BE2C (cell line): ENCODE measurements at regions not wholly inside any gene's neighbourhood (a gene's known extent, or its start where the extent isn't known, plus 50 kb on each side); places are given as distances from the start of the nearest gene placed in this dataset.
"Not testable (repeated sequence)": the region's sequence is repeated elsewhere in the genome, so short reads cannot be mapped to it uniquely, and the experiment has no call there.

Source experiments
- DNase-seq: peaks from one replicate; pipeline ENCODE4 v3.0.0-alpha.2; 2020
- H3K27me3 ChIP-seq: fragments of 250-450 bp; sonication (Bioruptor Pico); 2 replicates; pipeline ENCODE4 v1.5.1; 2020; ENCODE audit warnings: mild to moderate bottlenecking
- H3K36me3 ChIP-seq: fragments of 250-450 bp; sonication (Bioruptor Pico); 2 replicates; pipeline ENCODE4 v1.5.1; 2020; ENCODE audit warnings: mild to moderate bottlenecking
- H3K4me1 ChIP-seq: fragments of 250-450 bp; sonication (Bioruptor Pico); 2 replicates; pipeline ENCODE4 v1.5.1; 2020
- H3K4me3 ChIP-seq: 2 replicates; pipeline ENCODE4 v1.5.1; 2011; ENCODE audit warnings: low read depth, low read length
- H3K9me3 ChIP-seq: fragments of 250-450 bp; sonication (Bioruptor Pico); 2 replicates; pipeline ENCODE4 v1.5.1; 2020
- TF ChIP-seq, protein P1 (sequence below): IDR thresholded peaks from 2 replicates; pipeline ENCODE4 v1.5.1; 2012; ENCODE audit warnings: mild to moderate bottlenecking, low read depth, low read length

DNA sequence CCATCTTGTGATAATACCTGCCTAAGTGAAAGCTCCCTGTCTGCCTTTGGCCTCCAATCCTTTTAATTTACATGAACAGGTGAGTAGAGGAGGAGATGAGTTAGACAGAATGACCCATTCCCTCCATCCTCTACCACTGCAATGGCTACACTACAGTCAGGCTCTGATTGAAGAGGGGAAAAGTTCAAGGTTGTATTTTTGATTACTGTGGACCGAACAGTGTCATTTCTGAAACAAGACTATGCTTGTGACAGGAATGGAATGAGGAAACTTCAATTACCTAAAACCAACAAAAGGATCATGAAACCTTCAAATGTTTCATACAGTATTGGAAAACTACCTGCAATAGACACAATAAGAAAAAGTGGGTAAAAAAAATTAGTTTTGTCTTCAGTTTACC is 85.5 kb upstream of the GBE1 start:
- TF ChIP-seq, protein P1, sequence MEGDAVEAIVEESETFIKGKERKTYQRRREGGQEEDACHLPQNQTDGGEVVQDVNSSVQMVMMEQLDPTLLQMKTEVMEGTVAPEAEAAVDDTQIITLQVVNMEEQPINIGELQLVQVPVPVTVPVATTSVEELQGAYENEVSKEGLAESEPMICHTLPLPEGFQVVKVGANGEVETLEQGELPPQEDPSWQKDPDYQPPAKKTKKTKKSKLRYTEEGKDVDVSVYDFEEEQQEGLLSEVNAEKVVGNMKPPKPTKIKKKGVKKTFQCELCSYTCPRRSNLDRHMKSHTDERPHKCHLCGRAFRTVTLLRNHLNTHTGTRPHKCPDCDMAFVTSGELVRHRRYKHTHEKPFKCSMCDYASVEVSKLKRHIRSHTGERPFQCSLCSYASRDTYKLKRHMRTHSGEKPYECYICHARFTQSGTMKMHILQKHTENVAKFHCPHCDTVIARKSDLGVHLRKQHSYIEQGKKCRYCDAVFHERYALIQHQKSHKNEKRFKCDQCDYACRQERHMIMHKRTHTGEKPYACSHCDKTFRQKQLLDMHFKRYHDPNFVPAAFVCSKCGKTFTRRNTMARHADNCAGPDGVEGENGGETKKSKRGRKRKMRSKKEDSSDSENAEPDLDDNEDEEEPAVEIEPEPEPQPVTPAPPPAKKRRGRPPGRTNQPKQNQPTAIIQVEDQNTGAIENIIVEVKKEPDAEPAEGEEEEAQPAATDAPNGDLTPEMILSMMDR = no peak
- no peak overlapping the region for H3K4me3 ChIP-seq
- H3K9me3 ChIP-seq = no peaks in the 10 kb centered on the region

DNA sequence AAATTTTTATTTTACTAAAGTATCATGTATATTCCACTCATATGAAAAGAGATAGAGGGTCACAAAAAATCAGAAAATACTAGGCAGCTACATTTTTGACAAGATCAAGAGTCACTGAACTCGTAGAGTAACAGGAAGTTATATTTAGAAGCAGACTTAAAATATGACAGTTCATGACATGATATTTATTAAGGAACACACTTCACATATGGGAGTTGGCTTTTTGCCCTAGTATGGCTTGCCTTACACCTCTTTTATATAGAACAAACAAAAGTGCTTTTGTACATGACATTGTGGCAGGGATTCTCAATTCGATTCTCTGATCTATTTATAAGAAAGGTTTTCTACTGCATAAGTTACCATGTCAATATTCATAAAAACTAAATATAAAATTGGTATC is 80.1 kb upstream of the GBE1 start:
- TF ChIP-seq, protein P1 = no peak
- H3K27me3 ChIP-seq = no peaks in the 10 kb centered on the region
- H3K4me1 ChIP-seq = no peaks in the 10 kb centered on the region
- no peaks in the 10 kb centered on the region for H3K36me3 ChIP-seq
- H3K4me3 ChIP-seq = no peak overlapping the region
- DNase-seq = no peak
- no peaks in the 10 kb centered on the region for H3K9me3 ChIP-seq

More for the DNA sequence above, 85.5 kb upstream of the GBE1 start:
- Histone ChIP-seq H3K27me3 (no peaks in the 10 kb centered on the region), H3K36me3 (no peaks in the 10 kb centered on the region), H3K4me1 (no peaks in the 10 kb centered on the region)
- DNase-seq = no peak

DNA sequence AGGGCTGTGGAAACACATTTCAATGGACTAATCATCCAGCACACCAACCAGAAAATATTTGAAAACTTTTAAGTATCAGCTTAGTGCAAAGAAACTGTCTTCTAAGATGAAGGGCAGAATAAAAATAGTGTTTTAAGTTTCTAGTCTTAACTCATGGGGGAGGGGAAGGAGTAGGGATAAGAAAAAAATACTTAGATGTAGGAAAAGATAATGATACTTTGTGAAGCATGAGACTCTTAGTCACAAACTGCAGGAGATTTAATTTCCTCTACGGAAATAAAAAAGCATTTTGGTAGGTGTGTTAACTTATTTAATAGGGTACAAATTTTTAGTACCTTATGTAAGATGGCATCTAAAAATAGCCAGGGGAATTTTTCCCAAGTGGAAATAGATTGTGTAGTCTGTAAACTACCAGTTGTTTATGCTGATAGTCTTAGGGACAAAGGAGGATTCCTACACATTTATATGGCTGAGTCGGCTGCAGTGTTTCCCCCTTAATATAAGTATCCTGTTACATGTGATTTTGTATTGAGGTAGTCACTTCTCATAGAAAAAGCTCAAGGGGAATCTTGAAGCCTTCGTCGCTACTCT is 78.2 kb upstream of the GBE1 start:
- H3K4me3 ChIP-seq = no peak overlapping the region
- no peaks in the 10 kb centered on the region for H3K27me3 ChIP-seq
- TF ChIP-seq, protein P1 = no peak
- no peaks in the 10 kb centered on the region for H3K9me3 ChIP-seq
- no peaks in the 10 kb centered on the region for H3K4me1 ChIP-seq
- no peak for DNase-seq
- no peaks in the 10 kb centered on the region for H3K36me3 ChIP-seq

DNA sequence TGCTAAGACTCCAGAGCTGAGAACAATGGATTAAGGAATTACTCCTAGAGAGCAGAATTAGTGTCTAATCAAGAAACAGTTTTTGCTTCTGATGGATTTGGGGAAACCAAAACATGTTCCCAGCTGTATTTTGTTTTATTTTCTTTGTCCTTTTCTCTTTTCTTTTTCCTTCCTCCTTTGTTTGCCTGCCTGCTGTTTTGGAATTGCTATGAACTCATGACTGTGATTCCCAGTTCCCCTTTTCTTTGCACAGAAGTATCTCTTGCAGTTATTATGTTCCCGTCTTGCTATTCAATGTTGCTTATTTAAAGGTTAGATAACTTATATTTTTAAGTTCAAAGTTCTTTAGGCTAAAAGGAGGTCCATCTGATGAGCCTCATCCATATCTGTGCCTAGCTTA is 77.0 kb upstream of the GBE1 start:
- H3K4me1 ChIP-seq = no peaks in the 10 kb centered on the region
- no peak overlapping the region for H3K4me3 ChIP-seq
- no peaks in the 10 kb centered on the region for H3K36me3 ChIP-seq
- no peaks in the 10 kb centered on the region for H3K9me3 ChIP-seq
- TF ChIP-seq, protein P1 = no peak
- no peak for DNase-seq
- no peaks in the 10 kb centered on the region for H3K27me3 ChIP-seq

DNA sequence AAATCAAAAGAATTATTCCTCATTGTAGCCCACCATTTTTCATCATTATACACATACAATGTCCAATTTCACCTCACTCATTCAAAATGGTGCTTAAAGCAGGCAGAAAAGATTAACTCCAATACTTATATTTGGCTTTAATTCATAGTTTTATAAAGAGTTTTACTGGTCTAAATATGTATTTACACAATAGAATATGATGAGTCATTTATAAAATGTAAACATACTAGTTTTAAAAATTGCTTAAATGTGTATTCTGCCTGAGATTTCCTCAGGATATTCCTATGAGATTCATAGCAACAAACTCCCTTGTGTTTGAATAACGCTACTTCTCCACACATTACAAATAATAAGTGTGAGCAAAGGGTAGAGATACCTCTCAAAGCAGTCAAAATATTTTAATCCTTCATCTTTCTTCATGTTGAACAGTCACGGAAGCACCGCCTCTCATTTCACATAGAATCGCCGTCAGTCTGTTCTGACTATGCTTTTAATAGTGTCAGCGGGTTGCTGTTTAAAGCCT is 75.7 kb upstream of the GBE1 start:
- H3K4me1 ChIP-seq = no peaks in the 10 kb centered on the region
- no peaks in the 10 kb centered on the region for H3K27me3 ChIP-seq
- no peaks in the 10 kb centered on the region for H3K9me3 ChIP-seq
- H3K4me3 ChIP-seq = no peak overlapping the region
- TF ChIP-seq, protein P1 = no peak
- no peaks in the 10 kb centered on the region for H3K36me3 ChIP-seq
- DNase-seq = no peak

DNA sequence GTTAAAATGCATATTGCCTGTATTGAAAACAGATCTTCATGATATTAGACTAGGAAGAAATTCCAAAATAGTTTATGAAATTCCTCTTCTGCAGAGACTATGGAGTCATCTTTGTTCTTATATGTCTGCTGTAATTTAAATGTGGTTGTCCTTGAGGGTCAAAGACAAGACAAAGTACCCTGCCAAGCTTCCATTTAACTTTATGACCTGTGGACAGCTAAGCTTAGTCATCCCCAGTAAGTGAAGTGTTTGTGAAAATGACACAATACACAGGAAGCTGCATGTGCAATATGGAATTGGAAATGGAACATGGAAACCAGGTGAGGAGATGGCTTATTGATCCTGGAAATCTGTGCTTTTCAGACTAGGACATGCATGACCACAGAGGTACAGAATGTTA is 68.5 kb upstream of the GBE1 start:
- DNase-seq = no peak
- Histone ChIP-seq H3K27me3 (no peaks in the 10 kb centered on the region), H3K4me1 (no peaks in the 10 kb centered on the region)

DNA sequence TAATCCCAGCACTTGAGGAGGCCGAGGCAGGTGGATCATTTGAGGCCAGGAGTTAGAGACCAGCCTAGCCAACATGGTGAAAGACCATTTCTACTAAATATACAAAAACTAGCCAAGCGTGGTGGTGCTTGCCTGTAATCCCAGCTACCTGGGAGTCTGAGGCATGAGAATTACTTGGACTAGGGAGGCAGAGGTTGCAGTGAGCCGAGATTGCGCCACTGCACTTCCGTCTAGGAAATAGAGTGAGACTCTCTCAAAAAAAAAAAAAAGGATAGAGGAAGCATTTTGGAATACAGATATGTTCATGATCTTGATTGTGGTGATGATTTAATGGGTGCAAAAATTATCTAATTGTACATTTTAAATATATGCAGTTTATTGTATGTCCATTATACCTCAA is 67.8 kb upstream of the GBE1 start:
- not testable (repeated sequence) for H3K4me1 ChIP-seq, H3K9me3 ChIP-seq, H3K4me3 ChIP-seq, H3K27me3 ChIP-seq, H3K36me3 ChIP-seq, DNase-seq

More for the DNA sequence above, 68.5 kb upstream of the GBE1 start:
- Histone ChIP-seq H3K9me3 (no peaks in the 10 kb centered on the region), H3K4me3 (no peak overlapping the region), H3K36me3 (no peaks in the 10 kb centered on the region)
- TF ChIP-seq, protein P1 = no peak
